Activated CD4-positive, alpha-beta T cell treated with anti-CD3 and anti-CD28 coated beads, Interleukin-2, amount 50 U/mL, for 4 hours (primary cell): ENCODE measurements at regions not wholly inside any gene's neighbourhood (a gene's known extent, or its start where the extent isn't known, plus 50 kb on each side); places are given as distances from the start of the nearest gene placed in this dataset.

ENCODE experiments used
- DNase-seq, 2 experiments: peaks; one replicate each; pipeline ENCODE4 v3.0.0-alpha.2; 2020

DNA sequence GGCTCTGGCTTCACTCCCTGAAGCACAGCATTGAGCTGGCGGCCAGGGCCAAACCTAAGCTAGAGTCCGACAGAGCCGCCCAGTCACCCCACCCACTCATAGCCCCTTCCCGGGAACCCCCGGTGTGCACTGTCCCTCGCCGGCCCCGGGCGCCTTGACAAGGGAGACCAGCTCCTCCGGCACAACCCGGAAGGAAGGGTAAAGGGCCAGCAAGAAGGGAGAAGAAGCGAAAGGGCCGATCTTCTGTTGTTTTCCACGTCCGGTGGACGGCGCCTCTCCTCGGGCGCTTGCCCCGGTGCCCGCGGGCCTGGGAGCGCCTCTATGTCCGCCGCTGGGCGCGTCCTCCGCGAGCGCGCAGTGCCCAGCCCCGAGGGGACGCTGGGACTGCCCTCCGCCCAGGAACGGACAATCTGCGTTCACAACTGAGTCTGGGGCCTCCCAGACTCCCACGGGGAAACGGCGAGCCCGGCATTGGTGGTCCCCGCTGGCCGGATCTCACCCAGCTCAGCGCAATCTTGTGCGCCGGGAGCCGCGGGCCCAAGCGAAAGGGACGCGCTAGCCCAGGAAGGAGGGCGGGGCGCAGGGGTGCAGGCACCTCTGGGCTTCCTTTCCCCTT, 172.5 kb upstream of the MIR17HG start:
- no peak for DNase-seq

DNA sequence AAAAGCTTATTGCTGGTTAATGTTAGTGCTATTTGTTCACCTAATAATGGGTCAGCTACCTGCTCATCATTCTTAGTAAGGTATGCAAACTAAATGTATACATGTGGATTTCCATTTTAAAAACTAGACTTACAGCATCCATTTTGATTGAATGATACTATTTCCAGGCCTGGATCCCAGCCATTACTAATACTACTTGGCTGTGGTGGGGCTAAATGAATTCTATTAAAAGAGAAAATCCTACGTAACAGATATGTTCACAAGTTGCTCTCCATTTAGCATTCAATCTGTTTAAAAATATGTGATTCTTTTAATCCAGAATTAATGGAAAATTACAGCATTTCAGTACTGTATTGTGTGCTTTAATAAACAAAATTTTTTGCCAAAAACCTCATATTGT, 169.4 kb upstream of the MIR17HG start:
- DNase-seq: no peak

DNA sequence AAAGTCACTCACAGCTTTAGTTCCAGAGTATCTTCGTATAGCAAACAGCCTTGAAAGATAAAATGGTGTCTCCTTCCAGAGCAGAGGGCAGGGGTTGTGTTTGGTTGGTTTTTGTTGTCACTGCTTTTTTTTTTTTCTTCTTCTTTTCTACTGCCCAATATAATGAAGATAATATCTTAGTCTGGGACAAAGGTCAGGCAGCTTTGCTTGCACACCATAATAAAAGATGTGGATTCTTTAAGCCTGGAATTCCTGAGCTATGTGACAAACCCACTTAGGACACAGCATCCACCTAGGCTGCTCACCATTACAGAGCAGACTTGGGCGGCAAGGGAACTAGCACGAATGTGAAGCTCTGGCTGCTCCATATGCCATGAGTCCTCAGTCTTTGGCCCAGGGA, 165.6 kb upstream of the MIR17HG start:
- DNase-seq: no peak

DNA sequence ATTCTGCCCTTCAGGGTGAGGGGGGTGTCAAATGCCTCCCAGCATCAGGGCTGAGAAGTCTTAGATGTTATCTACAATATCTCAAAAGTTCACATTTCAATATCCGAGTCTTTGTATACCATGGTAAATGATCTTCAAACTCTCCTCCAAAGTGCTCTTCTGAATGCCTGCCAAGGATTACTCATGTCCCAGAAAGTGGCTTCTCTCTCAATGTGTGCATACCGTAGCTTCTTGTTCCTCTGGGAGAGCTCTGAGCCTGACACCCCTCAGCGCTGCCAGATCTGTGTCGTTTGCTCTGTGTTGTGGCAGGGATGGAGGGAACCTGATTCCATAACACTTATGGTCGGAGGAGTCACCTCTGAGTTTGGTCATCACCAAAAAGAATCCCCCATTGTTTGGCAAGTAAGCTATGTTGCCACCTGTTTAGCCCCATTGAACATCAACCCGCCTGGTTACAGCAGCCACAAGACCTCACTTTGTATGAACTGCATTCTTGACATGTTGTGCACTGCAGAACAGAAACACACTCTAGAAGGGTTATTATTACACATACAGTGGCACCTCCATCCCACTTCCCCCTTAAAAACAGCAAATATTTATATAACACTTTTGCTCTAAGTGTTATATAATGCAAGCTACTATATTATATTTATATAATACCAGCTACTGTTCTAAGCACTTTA, 163.1 kb upstream of the MIR17HG start:
- DNase-seq: no peak

DNA sequence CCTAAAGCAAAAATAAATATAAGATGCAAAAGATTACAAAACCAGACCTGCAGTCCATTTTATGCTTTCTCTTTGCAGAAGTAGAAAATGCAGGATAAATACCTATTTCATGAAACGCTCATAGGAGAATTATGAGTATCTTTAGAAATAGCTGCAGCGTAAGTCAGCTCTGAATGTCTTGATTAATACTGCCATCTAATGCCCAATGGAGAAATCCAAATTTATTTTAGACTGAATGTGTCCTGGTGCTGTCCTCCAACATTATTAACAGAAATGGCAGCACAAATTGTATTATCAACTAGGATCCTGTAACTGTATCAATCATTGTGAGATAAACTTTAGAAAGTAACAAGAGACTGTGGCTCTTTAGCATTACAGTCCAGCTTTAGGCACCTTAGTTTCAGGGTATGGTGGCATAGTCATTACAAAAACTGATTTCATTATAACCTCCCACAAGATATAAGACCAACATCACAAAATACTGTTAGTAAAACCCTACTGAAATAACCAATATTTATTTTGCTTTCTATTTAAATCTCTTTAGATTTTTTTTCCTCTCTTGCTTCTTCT, 162.1 kb upstream of the MIR17HG start:
- DNase-seq: no peak

DNA sequence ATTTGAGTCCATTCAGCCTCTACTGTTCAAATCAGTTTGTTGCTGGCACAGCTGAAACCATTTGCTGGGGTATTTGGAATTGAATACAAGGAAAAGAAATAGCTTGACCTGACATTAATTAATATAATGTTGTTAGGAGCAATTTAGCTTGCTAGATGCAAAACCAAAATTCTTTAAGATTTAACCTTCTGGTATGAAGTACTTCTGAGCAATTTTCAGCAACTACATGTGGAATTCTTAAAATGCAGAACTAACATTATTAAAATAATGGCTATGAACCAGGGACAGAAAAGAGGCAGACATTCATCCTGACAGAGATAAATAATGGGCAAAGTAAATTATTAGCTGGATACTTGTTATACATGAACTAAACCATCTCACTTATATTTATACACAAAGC, 160.0 kb upstream of the MIR17HG start:
- DNase-seq: no peak

DNA sequence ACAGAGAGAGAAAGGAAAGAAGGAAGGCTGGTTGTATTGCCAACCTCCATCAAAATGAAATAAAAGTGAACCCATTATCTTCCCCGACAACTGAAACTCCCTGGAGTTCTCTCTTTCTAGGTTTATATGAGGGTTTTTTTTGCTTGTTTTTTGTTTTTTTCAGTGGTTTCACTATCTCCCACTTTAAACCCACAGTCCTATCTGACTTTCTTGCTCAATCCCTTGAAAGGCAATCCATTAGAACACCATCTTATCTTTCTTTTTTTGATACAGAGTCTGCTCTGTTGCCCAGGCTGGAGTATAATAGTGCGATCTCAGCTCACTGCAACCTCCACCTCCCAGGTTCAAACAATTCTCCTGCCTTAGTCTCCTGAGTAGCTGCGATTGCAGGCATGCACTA, 158.0 kb upstream of the MIR17HG start:
- DNase-seq: no peak

DNA sequence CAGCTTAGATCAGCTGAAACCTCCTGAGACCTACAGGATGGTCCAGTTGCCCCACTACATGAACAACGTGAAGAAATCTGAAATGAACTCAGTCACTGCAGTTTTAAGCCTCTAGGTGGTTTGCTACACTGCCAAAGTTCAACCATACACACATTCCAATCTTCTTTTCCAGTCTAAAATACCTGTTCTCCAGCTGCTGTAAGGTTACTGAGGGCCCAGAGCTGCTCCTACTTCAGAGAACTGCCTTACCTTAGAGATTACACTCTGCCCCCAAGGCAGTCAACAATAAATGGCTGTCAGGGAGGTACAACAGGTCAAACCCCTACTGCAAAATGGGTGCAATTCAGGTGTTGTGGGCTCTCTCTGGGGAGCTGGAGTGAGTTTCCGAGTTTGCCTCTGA, 154.1 kb upstream of the MIR17HG start:
- no peak for DNase-seq

DNA sequence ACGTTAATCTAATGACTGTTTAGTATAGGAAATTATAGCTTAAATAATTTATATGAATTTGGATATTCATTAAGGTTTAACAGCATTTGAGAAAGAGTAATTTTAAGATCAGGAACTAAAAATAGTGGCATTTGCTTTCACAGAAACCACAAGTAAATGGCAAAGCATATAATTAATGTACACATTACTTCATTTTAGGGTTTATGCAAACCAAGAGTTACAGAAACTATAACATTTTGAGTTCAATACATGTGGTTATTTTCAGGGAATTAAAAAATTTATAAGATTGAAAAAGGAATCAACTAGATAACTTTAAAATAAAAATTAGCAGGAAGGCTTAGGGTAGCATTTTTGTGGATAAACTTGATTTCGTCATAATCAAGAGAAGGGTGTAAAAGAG, 151.7 kb upstream of the MIR17HG start:
- no peak for DNase-seq

DNA sequence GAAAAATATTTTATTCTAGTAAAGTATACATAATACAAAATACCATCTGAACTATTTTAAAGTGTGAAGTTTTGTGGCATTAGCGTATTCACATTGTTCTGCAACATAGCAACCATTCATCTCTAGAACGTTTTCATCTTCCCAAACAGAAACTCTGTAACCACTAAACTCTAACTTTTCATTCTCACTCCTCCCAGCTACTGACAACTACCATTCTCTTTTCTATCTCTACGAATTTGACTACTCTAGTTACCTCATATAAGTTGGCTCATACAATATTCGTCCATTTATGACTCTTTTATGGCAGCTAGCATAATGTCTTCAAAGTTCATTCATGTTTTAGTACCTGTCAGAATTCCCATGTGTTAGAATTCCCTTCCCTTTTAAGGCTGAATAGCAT, 150.5 kb upstream of the MIR17HG start:
- DNase-seq: no peak

DNA sequence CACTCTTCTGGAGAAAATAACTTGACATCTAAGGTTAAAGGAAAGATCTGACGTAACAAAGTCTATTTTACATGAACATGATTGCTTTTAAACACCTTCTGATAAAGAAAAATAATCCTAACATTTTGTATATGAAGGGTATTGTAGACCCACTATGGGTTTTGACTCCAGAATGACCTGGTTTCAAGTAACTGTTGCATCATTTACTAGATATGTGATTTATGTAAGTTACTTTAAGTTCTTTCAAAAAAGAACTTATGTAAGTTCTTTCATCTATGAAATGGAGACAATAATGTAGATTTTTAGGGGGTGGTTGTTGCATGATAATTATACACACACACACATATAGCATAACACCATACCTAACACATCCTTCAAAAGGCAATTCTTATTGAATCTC, 147.6 kb upstream of the MIR17HG start:
- no peak for DNase-seq

DNA sequence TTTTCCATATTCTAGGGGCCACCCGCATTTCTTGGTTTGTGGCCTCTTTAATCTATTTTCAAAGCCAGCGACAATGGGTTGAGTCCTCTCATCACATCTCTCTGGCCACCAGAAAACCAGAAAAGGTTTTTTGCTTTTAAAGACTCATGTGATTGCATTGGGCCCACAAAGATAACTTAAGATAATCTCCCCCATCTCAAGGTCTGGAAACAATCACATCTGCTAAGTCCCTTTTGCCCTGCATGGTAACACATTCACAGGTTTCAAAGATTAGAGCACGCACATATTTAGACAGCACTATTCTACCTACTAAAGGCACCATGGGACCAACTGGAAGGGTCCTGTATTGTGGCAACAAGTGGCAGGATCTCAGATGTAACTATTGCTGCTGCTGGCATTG, 147.0 kb upstream of the MIR17HG start:
- DNase-seq: no peak

DNA sequence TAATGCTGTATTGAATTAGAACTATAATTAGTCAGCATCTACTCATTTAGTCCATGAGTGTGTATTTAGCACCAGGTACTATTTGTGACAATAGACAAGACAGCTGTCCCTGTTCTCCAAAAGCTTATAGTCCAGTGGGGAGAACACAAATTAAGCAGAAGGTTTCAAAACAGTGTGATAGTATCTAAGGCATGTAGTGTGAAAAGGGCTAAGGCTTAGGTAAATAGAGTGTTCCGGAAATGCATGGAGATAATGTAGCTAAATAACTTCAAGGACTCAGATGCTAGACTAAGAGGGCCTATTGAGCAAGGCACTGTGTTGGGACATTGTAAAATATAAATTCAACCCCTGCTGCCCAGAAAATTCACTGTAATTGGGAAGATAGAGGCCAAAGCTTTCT, 144.1 kb upstream of the MIR17HG start:
- no peak for DNase-seq

DNA sequence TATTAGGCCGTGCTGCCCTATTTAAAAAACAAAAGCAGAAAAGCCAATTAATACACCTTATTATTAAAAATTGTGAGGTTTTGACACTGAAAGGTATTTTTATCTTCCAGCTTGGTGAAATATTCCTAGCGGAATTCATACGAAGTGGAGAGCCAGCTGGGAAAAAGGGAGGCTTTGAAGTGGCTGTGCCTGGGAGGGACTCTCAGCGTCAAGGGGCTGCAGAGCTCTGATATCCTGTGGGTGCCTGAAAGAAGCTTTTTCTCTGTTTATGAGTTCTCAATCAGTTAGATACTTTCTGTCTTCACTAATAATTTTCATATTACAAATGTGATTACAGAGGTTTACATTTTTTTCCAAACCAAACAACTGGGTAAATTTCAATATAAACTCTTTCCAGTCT, 140.2 kb upstream of the MIR17HG start:
- DNase-seq: no peak

DNA sequence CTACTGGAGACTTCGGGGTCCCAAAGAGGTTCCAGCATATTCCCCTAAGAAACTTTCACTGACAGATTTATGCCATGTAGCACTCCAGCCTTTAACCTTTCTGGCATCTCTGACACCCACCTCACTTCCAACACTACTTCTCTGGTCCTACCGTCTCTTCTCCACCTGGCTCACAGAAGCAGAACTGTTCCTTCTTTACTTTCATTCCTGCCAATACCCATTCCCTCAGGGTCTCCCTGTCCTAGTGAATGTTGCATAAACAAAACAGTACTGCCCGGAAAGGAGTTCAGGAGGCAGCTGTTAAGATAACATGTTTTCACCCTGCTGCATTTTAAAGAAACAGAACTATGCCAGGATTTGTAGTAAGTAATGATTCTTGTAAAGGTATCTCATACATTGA, 136.0 kb upstream of the MIR17HG start:
- no peak for DNase-seq

DNA sequence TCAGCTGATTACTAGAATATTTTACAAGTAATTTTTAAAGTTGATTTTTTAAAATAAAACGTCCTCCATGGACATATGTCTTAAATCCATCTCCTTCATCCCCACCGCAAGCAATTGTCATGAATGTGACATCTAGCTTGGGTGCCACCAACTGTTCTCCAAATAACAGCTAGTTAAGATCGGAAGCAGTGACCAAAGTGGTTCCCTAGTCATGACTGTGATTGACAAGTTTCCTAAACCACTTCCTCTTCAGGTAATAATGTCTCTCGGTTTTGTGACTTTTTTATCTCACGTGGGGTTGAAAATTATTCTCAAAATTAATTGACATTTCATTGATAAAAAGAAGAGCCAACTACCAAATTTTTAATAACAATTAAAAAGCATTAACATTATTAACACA, 135.3 kb upstream of the MIR17HG start:
- no peak for DNase-seq

DNA sequence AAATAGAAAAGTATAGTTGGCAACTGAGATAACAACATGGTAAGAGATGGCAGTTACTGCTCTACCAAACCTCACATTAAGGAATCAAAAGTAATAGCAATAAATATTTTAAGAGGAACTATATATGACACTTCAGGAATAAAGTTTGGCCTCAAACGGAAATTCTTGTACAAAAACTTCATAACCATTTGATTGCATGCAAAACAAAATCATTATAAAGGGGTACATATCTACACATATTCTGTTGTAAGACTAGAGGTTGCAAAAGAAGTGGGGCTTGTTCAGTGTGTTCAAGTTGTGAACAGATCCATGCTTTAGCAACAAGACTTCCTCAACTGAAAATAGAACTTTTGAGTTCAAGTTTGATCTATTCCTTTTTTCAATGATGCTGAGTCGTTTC, 133.5 kb upstream of the MIR17HG start:
- DNase-seq: no peak

DNA sequence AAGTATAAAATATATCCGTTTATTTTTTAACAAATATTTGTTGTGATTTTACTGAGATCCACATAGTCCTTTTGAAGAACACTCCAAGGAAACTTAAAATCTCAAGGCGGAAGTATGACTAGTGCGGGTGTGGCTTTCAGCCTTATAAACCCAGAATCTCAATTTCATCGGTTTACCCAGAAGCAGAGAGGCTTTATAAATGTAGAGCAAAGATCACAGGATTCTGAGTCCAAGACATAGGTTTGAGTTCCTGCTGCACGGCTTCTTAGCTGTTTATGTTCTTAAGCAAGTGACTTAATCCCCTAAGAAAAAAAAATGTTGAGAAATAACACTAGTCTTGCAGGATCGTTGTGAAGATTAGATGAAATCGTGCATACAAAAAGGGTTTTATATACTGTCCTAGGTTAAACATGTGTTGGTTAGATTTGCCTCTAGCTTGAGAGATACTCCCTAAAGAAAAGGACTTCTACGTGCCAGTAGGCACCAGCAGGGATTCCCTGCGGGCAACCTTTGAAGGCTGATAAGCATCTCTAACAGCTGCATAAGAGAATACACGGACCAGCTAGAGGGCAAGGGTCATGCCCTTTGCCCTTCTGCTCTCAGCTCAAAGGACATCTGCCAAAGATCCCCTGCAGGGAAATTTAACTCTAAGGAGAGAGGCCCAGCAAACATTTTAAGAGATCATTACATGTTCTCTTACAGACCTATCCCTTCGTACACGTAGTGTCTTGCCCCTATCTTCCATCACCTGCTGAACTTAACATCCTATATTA, 130.4 kb upstream of the MIR17HG start:
- no peak for DNase-seq

DNA sequence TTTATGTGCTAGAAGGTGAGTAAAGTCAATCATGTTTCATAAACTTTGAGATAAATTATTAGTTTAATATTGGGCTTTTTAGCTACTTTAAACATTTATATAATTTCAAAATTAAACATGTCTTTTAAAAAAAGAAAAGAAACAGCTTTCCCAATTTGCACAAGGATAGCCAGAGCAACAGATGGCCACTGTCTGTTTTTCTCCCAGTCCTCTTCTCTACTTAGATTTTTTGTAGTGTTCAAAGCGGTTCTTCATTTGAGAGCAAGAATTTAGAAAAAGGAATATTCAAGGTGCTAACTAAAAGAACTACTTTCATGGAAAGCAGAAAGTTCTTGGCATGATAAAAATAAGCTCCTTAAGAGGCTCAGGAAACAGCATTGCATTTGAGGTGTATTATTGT, 128.3 kb upstream of the MIR17HG start:
- no peak for DNase-seq

DNA sequence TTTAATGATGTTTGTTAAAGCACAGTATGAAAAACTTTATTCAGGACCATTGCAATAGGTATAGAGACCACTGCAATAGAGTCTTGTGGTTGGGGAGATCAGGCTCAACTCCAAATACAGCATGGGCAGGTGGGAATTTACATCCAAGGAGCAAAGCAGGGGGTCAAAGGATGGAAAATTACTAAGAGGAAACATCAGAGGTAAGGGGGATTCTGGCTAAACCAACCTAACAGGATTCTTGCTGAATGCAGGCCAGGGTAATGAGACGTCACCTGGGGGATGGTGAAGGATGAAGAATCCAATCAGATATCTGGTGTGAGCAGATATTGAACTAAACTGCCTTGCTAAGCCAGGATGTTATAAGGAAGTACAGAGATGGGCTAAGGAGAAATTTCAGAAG, 126.6 kb upstream of the MIR17HG start:
- no peak for DNase-seq

DNA sequence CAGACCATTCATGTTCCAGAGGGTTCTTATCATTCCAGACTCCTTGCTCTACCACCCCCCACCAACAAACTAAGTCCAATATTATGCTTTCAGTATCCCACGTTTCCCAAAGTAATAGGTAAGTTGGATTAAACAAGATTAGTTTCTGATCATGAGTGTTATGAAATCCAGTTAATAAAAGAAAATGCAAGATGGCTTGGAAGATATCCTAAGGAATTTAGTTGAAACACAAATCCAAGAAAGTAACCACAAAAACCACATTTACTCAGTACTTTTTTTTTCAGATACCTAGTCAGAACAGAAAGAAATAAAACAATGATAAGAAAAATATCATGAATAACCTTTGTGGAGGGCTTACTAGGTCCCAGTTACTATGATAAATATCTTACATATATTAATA, 119.4 kb upstream of the MIR17HG start:
- no peak for DNase-seq

DNA sequence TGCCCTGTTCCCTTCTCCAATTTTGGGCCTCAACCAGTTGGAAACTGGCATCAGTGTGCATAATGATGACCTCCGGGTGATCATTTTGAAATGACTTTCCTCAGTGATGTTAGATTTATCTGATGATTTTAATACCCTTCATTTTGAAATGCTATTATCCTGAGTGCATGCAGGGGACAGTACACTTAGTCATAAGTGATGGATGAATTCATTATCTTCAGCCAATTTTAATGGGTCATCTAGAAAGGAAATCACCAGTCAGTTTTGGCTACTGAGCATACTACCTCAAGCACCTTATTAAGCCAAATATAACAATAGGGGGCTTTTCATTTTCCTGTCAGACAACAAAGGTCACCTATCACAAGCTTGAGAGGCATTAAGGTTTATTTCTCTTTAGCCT, 118.5 kb upstream of the MIR17HG start:
- DNase-seq: no peak

DNA sequence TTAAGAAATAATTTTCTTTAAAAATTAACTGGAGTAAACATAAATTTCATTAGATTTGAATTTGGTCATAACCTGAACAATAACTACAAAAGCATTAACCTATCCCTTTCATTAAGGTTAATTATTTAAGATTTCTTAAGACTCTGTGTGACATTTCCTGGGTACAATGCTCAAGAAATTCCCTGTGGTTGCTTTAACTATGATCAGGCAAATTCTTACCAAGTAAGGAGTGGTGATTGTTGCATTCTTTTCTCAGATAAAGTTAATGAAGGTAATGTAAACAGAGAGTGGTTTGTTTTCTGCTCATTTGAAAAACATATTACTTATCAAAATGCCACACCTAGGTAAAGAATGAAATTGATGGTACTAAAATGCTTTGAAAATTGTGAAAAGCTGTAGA, 114.8 kb upstream of the MIR17HG start:
- DNase-seq: no peak

DNA sequence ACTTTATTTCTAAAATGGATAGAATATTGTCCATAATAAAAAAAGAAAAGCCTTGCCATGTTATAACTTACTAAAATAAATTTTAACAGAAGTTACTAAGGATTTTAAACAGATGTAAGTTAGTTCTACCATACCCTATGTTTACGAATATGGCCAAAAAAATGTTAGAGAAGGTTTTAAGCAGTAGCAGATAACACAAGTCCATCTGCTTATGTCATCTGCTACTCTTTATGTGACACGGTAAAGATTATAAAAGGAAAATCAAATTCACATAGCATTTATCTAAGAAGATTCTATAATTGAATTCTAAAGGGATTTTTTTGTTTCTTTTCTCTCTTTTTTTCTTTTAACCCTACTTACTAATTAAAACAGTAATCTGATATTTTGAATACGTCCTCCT, 114.2 kb upstream of the MIR17HG start:
- DNase-seq: no peak
